ENCODE measurements at regions not wholly inside any gene's neighbourhood (a gene's known extent, or its start where the extent isn't known, plus 50 kb on each side); places are given as distances from the start of the nearest gene placed in this dataset.

DNA sequence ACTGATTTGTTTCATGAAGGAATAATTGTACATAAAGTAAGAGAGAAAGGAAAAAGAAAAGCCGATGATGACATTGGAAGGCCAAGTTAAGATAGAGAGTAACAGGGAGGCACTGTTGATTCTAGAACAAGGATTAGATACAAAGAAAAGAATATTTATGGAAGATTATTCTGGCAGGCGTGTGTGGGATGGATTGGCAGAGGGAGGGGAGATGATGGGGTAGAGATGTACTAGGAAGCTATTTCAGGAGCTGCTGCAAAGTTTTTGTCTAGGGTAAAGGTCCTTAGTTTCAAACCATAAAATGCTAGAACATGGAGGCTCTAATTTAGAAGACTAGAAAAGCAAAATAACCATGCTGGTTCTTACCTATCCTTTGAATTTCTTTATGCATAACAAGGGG is 280.0 kb upstream of the LRRN1 start:
- Mint-ChIP-seq H3K4me3 (no peak overlapping the region), H3K36me3 (ENCODE audit: low read depth) (no peaks in the 10 kb centered on the region), H3K4me1 (peaks cover 28% of the 10 kb centered on the region)

DNA sequence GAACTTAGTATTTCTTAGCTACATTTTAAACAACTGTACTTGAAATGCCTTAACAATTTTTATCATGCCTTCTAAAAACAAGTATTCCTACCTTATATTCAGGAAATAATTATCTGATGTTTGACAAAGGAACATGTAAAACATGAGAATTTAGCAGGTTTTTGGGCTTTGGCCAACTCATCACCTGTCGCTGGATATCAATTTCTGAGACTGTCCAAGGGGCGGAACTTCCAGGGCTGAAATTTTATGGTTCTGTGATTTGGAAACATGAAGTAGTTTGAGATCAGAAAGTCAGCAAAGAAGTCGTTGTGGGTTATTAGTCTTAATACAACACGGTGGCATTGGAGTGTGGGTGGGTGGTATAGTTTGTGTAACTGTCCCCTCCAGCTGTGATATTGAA is 282.2 kb upstream of the LRRN1 start:
- peaks cover 34% of the 10 kb centered on the region for H3K4me1 Mint-ChIP-seq

More for the DNA sequence above, 280.0 kb upstream of the LRRN1 start:
- H3K27ac Mint-ChIP-seq: no peak overlapping the region
- H3K9me3 Mint-ChIP-seq: no peaks in the 10 kb centered on the region
- H3K27me3 Mint-ChIP-seq (ENCODE audit: low read depth): no peaks in the 10 kb centered on the region
- TF ChIP-seq, protein P1, sequence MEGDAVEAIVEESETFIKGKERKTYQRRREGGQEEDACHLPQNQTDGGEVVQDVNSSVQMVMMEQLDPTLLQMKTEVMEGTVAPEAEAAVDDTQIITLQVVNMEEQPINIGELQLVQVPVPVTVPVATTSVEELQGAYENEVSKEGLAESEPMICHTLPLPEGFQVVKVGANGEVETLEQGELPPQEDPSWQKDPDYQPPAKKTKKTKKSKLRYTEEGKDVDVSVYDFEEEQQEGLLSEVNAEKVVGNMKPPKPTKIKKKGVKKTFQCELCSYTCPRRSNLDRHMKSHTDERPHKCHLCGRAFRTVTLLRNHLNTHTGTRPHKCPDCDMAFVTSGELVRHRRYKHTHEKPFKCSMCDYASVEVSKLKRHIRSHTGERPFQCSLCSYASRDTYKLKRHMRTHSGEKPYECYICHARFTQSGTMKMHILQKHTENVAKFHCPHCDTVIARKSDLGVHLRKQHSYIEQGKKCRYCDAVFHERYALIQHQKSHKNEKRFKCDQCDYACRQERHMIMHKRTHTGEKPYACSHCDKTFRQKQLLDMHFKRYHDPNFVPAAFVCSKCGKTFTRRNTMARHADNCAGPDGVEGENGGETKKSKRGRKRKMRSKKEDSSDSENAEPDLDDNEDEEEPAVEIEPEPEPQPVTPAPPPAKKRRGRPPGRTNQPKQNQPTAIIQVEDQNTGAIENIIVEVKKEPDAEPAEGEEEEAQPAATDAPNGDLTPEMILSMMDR (IDR thresholded peaks at IDR 0.05; ENCODE audit: unreplicated experiment in 3 of 3): no peak

DNA sequence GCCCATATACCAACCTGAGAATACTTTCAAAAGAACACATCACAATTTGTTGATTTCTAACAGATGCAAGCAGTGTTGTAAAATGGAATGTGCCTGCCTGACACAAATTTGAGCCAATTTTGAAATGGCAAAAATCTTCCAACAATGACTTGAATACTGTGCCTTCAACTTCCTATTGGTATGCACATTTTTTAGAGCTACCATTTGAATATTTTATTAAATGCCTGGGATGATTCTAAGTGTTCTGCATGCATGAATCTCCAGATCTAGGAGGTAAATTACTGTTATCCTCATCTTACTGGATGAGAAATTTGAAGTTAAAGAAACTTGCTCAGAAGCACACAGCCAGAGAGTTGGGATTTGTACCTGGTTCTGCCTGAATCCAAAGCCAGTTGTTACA is 282.8 kb upstream of the LRRN1 start:
- Mint-ChIP-seq H3K9me3 (no peaks in the 10 kb centered on the region), H3K4me1 (peaks cover 34% of the 10 kb centered on the region), H3K27ac (no peak overlapping the region), H3K36me3 (ENCODE audit: low read depth) (no peaks in the 10 kb centered on the region), H3K27me3 (ENCODE audit: low read depth) (no peaks in the 10 kb centered on the region), H3K4me3 (no peak overlapping the region)
- TF ChIP-seq, protein P1 (IDR thresholded peaks at IDR 0.05; ENCODE audit: unreplicated experiment in 3 of 3): no peak

More for the DNA sequence above, 282.2 kb upstream of the LRRN1 start:
- Mint-ChIP-seq H3K27ac (peak overlapping the region in 1 of 3 experiments; percentile 35), H3K36me3 (ENCODE audit: low read depth) (no peaks in the 10 kb centered on the region), H3K4me3 (no peak overlapping the region), H3K27me3 (ENCODE audit: low read depth) (no peaks in the 10 kb centered on the region), H3K9me3 (no peaks in the 10 kb centered on the region)
- TF ChIP-seq, protein P1 (IDR thresholded peaks at IDR 0.05; ENCODE audit: unreplicated experiment in 3 of 3): no peak

DNA sequence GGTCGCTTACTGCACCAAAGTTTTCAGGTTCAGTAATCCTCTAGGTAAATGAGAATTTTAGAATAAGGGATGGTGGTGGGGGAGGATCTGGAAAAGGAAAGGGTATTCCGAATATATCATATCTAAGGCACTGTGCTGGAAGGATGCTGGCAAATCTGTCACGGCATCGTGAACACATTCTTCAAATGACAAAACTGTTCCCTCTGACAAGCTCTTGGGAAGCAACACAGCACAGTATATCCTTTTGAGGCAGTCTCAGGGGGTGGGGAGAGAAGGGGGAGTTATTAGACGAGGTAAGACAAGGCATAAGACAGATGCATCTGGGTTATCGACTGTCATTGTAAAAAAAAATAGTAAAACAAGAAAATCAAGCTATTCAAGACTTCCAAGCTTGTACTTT is 289.6 kb upstream of the LRRN1 start:
- Mint-ChIP-seq H3K9me3 (no peaks in the 10 kb centered on the region), H3K36me3 (ENCODE audit: low read depth) (no peaks in the 10 kb centered on the region), H3K4me1 (peaks cover 21% of the 10 kb centered on the region), H3K4me3 (no peak overlapping the region), H3K27ac (no peak overlapping the region), H3K27me3 (ENCODE audit: low read depth) (no peaks in the 10 kb centered on the region)
- TF ChIP-seq, protein P1 (IDR thresholded peaks at IDR 0.05; ENCODE audit: unreplicated experiment in 3 of 3): no peak

DNA sequence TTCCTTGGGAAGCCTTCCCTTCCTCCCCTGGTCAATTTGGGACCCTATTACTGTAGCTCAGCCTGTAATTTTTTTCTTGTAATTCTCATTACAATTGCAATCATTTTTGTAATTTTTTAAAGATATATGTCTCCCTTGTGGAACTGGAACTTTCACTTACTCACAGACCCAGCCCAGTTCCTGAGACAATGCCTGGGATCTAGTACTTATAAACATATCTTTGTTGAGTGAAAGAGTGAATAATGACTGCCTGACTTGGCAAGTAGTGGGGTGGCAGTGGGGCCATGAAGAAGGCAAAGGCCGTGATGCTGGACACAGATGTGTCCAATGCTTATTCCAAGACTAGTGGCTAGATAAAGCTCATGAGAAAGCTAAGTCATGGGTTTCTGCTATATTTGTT is 294.5 kb upstream of the LRRN1 start:
- H3K4me3 Mint-ChIP-seq: no peak overlapping the region
- no peaks in the 10 kb centered on the region for H3K36me3 Mint-ChIP-seq (ENCODE audit: low read depth)
- peaks cover 6% of the 10 kb centered on the region for H3K9me3 Mint-ChIP-seq
- TF ChIP-seq, protein P1 (IDR thresholded peaks at IDR 0.05; ENCODE audit: unreplicated experiment in 3 of 3): no peak
- H3K27ac Mint-ChIP-seq: peak overlapping the region in 2 of 3 experiments; percentile 3 to 18
- no peaks in the 10 kb centered on the region for H3K27me3 Mint-ChIP-seq (ENCODE audit: low read depth)
- peaks cover 35% of the 10 kb centered on the region for H3K4me1 Mint-ChIP-seq

DNA sequence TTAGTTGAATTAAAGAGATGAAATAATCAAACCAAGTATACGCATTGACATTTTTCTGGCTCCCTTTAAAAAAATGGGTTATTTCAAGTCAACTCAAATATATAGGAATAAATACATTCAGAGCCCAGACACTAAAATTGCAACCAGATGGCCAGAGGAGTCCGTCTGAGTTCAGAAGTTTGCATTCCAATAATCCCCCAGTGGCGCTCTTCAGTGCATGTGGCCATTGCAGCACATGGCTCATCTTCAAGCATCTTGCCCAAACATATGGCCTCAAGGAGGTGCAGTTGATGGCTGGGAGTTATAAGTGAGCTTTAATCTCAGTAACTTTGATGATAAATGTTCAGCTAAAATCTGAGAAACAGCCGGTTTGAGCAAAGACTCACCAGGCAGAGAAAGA is 295.8 kb upstream of the LRRN1 start:
- TF ChIP-seq, protein P1 (IDR thresholded peaks at IDR 0.05; ENCODE audit: unreplicated experiment in 3 of 3): no peak
- H3K27ac Mint-ChIP-seq: peak overlapping the region in 2 of 3 experiments; percentile 58

More for the DNA sequence above, 295.8 kb upstream of the LRRN1 start:
- H3K4me3 Mint-ChIP-seq: no peak overlapping the region
- peaks cover 6% of the 10 kb centered on the region for H3K9me3 Mint-ChIP-seq
- H3K27me3 Mint-ChIP-seq (ENCODE audit: low read depth): no peaks in the 10 kb centered on the region
- H3K4me1 Mint-ChIP-seq: peaks cover 33% of the 10 kb centered on the region
- H3K36me3 Mint-ChIP-seq (ENCODE audit: low read depth): no peaks in the 10 kb centered on the region
